ENCODE measurements at regions not wholly inside any gene's neighbourhood (a gene's known extent, or its start where the extent isn't known, plus 50 kb on each side); places are given as distances from the start of the nearest gene placed in this dataset.
A peak's percentile ranks its signal among the peaks of the same experiment; 100 is the strongest.

DNA sequence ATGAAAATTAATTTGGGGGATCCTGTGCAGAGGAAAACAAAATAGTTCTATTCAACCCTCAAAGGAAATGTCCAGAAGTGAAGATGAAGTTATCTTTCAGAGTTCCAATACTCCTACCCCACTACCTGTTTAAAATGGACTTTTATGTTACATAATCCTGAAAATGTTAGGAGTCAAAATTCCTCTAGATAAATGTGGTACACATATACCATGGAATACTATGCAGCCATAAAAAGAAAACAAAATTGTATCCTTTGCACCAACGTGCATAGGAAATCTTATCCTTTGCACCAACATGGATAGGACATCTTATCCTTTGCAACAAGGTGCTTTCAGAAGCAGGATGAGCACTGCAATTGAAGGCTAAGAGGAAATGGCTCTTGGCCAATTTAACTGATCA, 245.2 kb downstream of the LTN1 start:
- no peak for DNase-seq

DNA sequence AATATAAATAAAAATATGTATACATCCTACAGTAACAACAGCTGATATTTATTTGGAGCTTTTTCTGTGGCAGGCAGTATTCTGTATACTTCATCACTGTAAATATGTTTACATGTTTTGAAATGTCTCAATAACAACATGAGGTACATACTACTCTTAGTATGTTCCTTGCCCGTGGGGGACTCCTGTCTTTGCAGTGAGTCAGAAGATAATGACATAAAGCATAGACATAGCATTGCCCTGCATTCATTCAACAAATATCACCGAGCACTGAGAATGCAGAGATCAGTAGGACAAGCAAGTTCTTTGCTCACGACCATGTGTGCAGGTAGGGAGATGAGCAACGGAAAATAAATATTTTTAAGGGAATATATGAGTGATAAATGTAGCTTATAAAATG, 246.5 kb downstream of the LTN1 start:
- DNase-seq, result no peak

DNA sequence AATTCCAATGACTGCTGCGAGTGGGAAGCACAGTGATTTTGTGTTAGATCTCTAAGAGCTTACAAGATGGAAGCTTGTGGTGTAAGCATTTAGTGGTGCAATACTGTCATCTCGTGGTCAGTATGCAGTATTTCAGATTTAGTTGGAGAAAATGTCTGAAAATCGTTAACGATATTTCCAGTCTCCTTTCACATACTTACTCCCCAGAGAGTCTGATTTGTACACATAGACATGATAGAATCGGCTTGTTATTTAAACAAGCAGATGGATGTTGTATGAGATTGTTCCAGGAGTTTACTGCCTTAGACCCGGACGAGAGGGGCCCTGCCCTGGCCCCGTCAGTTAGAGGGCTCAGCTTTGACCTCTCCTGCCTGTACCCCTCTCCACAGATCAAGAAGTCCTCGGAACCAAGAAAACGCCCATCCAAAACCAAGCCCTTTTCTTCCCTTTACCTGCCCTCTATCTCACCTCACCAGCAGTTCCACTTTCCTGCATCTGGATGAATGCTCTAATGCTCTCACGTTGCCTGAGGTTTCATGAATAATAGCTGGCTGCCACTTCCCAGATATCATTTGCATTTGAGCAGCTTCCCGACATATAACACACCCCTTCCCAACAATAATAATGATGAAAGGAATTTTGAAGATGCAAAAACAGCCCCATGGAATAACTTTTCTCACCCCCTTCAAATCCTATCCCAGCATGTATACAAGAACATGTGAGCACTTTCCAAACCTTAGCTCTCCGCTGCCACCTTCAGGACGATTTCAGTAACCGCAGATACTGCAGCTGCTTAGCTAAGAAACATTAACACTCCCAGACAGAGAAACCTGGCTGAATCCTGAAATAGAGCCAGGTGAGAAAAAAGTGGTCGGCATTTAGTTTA, 247.3 kb downstream of the LTN1 start:
- DNase-seq, result peak; percentile 67

GRCh38 chr21:28743723-28744122, 249.0 kb downstream of the LTN1 start:
- no peak for DNase-seq

DNA sequence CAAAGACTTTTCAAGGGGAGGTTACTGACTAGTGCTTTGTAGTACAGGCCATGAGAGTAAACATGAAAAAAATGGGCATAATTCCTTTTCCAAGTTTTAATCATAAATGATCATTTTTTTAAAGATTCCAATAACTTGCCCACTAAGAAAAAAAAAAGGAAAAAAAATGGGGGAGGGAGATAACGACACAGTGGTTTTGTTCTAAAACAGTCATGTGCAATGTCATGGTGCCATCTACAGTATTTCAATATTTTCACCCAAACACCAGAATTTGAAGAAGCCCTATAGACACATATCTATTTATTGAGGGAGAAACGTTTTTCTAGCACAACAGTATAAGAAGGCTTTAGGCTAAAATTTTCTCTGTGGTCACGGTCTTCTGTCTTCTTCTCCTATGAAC, 250.2 kb downstream of the LTN1 start:
- no peak for DNase-seq

GRCh38 chr21:28740125-28740524, 252.6 kb downstream of the LTN1 start:
- DNase-seq, result no peak

- no peak for DNase-seq
These were observed 253.8 kb downstream of the LTN1 start for GRCh38 chr21:28738882-28739281.

DNA sequence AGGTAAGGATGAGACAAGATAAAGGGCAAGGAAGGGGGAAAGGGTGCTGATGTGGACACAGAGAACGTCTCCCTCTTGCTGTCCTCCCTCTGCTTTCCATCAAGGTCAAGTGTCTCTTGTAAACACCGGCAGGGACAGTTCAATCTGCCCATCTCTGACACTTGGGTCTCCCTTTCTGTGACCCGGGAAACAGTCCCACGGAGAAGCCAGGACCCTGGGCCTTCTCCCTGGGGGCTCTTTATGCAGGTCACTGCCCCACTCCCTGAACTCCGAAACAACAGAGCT, 254.3 kb downstream of the LTN1 start:
- no peak for DNase-seq

GRCh38 chr21:28737674-28738419, 254.8 kb downstream of the LTN1 start:
- no peak for DNase-seq

- DNase-seq, result no peak
These were observed 258.0 kb downstream of the LTN1 start for GRCh38 chr21:28734522-28735175.

DNA sequence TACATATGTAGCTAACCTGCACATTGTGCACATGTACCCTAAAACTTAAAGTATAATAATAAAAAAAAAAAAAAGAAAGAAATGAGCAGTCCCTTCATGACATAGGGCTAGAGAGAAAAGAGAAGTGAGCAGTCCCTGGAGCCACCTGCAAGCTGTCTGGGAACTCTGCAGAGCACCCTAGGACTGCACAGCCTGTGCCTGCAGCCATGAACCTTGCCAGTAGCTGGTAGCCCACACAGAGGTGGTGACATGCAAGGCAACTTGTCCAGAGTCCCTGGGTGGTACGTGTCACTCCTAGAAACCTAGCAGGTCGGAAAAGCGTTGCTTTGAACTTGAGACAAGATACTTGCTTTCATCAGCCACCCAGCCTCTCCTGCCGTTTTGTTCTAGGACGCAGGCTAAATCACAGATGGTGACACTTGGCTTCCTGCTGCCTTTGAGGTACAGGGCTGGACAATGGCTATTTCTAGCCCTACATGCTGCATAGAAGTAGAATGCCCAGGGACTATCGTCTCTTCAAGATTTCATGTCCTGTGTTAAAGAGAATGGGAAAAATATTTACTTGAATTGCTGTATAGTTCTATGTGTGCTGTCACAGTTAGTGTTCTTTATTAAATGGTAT, 260.9 kb downstream of the LTN1 start:
- no peak for DNase-seq

DNA sequence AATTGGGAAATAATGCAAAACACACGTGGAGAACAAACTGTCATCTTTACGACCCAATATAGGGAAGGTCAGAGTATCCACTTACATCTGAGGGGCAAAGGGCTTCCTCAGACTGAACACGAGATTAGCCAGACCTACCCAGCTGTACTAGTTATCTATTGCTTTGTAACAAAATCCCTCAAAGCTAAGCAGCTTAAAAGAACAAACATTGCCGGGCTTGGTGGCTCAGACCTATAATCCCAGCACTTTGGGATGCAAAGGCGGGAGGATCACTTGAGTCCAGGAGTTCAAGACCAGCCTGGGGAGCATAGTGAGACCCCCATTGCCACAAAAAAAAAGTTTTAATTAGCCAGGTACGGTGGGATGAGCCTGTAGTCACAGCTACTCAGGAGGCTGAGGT, 262.8 kb downstream of the LTN1 start:
- DNase-seq, result no peak

DNA sequence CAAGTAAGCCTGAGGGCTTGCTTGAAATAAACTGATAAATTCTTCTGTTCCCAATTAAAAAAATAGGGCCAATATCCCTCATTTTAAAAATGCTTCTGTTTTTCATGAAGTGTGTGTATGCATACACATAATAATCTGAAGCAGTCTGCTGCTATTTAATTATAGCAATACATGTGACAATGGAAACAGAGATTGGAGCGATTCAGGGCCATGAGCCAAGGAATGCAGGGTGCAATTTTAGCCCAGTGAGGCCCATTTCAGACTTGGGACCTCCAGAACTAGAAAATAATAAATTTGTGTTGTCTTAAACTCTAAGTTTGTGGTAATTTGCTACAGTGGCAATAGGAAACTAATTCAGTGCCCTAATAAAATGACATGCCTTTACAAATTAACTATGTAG, 264.9 kb downstream of the LTN1 start:
- no peak for DNase-seq

DNA sequence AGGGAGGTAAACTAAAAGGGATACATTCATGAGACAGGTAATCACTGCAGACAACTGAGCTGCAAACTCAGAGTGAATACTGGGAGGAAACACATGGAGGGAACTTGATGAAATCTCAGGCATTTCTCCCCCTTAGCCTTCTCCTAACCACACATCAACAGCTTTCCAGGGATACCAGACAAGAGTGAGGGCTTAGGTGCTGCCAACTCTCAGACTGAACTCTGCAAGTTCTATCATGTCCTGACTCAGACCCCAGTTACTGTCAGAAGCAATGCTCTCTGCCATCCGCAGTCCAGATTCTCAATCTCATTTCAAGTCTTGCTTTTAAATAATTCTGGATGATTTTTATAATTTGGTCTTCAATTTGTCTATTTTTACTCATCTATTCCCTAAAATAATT, 267.3 kb downstream of the LTN1 start:
- no peak for DNase-seq

DNA sequence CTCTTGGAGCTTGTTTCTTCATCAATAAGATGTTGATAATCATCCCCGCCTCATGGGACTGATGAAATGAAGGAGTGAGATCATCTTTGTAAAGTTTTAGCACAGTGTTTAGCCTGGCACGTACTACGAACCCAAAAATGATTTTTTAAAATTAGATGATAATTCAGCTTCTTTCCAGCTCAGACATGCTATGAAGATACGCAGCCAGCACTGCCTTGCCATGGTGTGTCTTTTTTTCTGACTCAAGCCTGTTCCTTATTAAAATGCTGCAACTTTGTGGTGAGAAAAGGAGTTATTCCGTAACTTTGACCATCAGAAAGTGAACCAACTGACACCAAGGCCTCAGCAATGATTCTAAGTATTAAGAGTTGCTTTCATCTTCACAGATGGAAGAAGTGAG, 269.0 kb downstream of the LTN1 start:
- no peak for DNase-seq

DNA sequence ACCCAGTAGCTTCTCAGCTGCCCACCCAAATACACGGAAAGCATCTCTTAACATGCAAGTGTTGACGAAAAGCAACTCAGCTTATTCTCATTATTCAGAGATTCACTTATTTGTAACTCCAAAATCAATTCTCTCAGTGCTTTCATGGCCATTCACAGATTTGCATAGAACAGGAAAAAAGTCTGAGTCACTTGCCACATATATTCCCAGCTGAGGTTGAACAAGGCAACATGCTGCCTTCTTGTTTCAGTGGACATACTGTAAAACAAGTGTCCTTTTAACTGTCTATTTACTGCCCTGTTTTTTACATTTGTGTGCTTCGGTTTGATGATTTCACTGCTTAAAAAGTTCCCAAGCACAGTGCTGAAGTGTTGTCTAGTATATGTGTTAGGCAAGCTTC, 273.0 kb downstream of the LTN1 start:
- no peak for DNase-seq

GRCh38 chr21:28714777-28715464, 277.8 kb downstream of the LTN1 start:
- no peak for DNase-seq

DNA sequence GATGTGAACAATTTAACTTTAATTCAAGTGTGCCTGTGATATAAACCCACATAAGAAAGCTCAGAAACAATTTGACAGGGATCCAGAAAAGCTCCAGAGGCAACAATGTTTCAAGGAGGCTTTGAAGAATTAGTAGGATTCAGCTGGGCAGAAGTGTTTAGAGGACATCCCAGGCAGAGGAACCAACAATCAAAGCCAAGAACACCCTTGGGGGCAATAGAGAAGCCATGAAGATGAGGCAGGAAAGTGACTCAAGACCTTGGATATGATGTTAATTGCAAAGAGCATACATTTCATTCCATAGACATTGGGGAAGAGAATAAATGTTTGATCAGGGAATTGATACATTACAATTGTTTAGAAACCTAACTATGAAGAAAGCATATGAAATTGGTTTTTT, 280.3 kb downstream of the LTN1 start:
- no peak for DNase-seq

- no peak for DNase-seq
These were observed 287.1 kb downstream of the LTN1 start for GRCh38 chr21:28705616-28706015.

DNA sequence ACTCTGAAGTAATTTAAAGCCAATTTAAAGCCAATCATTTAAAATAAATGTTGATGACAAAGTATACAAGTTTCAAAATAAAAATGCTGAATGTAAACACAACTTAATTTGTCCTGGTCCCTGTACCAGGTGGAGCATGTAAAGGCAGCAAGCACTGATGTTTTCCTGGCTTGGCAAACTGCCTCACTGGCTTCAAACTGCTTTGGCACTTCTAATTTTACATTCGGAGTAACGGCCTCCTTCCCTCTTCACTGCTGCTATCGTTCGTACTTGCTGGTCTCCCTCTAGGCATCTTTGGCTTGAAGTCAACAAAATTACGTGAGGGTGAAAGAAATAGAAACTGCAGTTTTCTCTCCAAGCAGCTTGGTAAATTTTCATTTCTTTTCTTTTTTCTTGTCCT, 287.9 kb downstream of the LTN1 start:
- no peak for DNase-seq

GRCh38 chr21:28703861-28704260, 288.8 kb downstream of the LTN1 start:
- no peak for DNase-seq

- no peak for DNase-seq
These were observed 292.9 kb downstream of the LTN1 start for GRCh38 chr21:28699596-28700259.

Data from stimulated activated CD4-positive, alpha-beta T cell treated with anti-CD3 and anti-CD28 coated beads, Interleukin-1b, Interleukin-23, amount 100 ng/mL, for 48 hours (primary cell).